LoVo (cell line): ENCODE measurements at regions not wholly inside any gene's neighbourhood (a gene's known extent, or its start where the extent isn't known, plus 50 kb on each side); places are given as distances from the start of the nearest gene placed in this dataset.
"Not testable (repeated sequence)": the region's sequence is repeated elsewhere in the genome, so short reads cannot be mapped to it uniquely, and the experiment has no call there.

ENCODE experiments used
- DNase-seq: peaks from one replicate; pipeline ENCODE4 v3.0.0-alpha.2; 2016; ENCODE audit warnings: low spot score

DNA sequence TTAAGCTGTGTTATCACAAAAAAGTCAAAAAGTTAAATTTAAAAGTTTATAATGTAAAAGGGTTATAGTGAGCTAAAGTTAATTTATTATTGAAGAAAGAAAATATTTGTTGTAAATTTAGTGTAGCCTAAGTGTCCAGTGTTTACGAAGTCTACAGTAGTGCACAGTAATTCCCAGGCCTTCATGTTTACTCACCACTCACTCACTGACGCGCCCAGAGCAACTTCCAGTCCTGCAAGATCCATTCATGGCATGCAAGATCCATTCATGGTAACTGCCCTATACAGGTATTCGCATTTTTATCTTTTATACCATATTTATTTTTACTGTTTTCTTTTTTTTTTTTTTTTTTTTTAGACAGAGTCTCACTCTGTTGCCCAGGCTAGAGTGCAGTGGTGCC, 69.5 kb downstream of the TPRA1 start:
- DNase-seq = no peak

DNA sequence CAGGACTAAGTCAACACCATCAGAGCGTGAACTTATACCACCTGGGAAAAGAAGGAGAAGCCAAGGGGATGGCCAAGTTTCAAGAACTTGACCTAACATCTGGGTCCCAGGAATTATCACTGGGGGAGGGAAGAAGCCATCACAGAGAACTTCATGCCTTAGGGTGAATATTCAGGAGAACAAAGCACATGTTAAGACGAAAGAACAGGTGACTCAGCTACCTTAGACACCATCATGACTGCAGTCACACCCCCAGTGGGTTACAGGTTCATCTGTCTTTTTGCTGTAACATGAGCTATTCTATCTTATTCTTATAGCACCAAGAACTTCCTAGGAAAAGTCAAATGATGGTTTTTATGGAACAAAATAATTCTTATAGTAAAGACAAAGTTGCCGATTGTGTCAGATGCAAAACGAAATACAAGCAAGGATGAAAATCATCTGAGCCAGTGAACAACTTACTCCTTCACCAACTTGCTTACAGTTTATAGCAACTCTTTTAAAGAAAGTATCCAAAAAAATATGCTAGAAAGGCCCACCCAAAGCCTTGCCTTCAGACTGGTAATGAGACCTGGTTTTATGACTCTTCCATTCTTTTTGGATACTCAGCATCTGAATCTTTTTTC, 72.0 kb downstream of the TPRA1 start:
- DNase-seq = no peak

DNA sequence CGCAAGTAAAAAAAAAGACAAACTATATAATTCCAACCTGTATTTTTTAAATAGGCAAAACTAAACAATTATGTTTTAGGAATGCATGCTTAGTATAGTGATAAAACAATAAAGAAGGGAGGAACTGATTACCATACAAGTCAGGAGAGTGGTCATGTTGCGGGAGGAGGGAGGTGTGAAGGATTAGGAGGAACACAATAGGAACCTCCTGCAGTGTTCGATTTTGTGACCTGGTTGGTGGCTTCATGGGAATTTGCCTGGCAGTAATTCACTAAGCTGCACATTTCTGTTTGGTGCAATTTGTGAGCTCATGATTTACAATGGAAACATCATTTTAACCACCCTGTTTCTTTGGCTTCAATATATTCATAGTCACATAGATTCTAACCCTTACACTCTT, 78.3 kb downstream of the TPRA1 start:
- no peak for DNase-seq

DNA sequence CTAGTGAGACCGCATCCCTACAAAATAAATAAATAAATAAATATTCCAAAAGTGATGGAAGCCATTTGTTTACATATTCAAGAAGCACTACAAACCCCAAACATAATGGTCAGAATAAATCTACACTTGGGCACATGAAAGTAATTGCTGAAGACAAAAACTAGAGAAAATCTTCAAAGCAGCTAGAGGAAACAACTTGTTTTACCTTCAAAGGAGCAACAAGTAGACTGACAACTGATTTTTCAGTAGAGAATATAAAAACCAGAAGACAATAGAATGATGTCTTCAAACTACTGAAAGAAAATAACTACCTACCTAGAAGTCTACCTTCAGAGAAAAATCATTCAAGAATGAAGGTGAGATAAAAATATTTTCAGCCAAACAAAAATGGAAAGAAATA, 89.4 kb downstream of the TPRA1 start:
- no peak for DNase-seq

DNA sequence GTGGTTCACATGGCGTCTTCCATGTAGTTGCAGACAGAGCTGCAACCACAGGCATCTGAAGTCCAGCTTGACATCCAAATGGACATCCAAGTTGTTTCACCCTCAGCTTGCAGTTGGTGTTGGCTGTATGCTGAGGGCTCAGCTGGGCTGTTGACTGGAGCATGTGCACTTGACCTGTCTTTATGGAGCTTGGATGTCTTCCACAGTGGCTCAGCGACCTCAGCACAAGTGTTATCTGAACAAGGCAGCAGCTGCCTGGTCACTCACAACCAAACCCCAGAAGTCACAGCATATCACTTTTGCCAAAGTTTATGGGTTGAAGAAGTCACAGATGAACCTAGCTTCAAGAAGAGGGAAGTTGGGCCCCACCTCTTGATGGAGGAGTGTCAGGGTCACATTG, 92.9 kb downstream of the TPRA1 start:
- DNase-seq = no peak

DNA sequence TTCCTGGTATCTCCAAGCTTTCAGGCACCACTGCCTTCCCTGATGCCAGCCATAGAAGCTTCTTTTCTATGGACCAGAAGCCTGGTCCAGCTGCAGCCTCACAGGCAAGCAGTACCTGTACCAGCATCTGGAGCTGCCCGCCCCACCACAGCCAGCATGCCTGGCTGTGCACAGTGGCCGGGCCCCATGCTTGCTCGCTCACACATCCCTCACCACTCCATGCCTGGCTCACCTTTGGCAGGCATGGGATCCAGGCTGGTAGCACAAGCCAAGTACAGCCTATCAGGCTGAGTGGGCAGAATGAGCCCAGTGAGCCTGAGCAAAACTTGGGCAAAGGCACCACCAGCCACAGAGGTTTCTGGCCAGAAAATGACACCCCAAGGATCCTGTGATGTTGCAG, 93.4 kb downstream of the TPRA1 start:
- no peak for DNase-seq

DNA sequence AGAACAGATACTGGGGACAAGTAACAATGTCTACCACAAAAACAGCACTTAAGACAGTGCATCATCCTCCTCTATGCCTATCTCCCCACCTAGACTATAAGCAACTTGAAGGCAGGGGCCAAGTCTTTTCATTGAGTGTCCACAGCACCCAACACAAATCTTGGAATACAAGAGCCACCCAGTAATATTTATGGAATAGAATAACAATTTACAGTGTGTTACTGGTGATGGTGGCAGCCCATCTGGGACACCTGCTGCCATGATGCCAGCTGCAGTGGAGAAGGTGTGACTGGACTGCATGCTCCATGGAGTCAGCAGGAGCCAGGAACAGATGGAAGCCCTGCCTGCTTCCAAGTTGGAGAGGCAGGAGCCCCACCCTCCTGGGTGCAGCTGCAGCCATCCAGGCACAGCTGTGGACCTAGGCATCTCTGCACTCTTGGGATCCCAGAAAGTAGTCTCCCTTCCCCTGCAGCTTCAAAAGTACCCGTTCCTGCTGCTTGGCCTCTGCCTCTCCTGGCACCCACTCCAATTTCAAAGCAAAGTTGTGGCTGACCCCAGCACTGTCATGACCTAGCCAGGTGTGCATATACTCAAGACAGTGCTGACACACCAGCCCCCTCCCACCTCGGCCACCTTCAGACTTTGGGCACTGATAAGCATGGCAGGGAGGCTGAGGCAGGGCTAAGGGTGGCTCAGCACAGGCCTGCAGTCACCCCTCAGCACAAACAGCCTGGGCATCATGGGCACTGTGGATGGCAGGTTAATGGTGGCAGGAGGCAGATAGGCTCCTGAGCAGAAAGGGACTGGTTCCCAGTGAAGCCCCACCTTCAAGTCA, 94.5 kb downstream of the TPRA1 start:
- no peak for DNase-seq

DNA sequence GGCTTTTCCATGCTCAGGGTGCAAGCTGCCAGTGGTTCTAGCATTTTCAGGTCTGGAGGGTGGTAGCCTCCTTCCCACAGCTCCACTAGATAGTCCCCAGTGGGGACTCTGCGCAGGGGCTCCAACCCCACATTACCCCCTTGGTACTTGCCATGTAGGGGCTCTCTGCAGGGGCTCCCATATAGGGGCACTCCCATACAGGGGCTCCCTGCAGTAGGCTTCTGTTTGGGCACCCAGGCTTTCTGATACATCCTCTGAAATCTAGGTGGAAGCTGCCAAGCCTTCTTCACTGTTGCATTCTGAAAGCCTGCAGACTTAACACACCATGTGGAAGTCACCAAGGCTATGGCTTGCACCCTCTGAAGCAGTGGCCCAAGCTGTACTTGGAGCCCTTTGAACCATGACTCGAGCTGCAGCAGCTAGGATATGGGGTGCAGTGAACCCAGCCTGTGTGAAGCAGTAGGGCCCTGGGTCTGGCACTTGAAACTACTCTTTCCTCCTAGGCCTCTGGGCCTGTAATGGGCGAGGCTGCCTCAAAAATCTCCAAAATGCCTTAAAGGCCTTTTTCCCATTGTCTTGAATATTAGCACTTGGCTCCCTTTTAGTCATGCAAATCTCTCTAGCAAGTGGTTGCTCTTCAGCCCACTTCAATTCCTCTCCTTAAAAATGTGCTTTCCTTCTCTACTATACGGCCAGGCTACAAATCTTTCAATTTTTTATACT, 96.4 kb downstream of the TPRA1 start:
- no peak for DNase-seq

DNA sequence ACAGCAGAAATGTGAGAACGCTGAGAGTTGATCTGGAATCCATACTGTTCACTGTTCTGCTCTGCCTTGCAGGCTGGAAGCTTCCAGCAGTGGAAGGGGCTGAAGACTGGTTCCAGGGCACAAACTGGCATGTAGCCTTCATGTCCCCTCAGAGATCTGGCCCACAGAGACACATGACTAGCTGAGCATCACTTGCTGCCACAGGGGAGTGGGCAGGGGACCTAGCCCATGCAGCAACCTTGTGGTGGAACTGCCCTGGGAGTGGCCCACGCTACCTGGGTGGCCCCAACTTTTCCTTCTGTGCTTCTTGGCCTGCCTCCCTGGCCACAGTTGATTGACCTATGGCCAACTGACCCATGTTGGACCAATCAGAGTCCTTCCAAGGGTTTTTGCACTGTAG, 98.1 kb downstream of the TPRA1 start:
- DNase-seq = no peak

DNA sequence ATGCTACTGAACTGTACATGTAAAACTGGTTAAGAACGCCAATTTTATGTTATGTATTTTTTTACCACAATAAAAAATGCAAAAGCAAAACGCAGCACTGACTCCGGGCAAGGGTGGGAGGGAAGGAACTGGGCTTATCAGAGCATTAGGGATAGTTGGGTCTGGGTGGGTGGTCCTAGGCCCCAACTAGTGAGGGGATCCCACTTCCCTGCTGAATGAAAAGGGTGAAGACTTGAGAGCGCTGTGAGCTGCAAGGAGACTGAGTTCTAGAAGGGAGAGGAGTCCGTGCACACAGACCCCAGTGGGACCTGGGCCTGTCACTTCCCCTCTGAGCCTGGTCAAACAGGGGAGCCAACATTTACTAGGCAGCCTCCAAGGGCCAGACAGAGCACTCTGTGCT, 98.6 kb downstream of the TPRA1 start:
- no peak for DNase-seq

DNA sequence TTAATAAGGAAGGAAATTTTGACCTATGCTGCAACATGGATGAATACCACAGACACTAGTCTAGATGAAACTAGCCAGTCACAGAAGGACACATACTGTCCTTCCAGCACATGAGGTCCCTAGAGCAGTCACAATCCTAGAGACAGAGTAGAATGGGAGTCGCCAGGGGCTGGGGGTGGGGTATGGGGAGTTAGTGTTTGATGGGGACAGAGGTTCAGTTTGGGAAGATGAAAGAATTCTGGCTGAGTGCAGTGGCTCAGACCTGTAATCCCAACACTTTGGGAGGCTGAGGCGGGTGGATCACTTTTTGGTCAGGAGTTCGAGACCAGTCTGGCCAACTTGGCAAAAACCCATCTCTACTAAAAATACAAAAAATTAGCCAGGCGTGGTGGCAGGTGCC, 99.2 kb downstream of the TPRA1 start:
- DNase-seq = no peak

DNA sequence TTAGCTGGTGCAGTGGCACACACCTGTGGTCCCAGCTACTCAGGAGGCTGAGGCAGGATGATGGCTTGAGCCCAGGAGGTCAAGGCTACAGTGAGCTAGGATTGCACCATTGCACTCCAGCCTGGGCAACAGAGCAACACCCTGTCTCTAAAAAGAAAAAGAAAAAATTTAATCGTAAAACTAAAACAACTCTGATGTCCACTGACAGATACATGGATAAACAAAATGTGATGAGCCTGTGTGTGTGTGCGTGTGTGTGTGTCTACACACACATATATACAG, 99.6 kb downstream of the TPRA1 start:
- not testable (repeated sequence) for DNase-seq

DNA sequence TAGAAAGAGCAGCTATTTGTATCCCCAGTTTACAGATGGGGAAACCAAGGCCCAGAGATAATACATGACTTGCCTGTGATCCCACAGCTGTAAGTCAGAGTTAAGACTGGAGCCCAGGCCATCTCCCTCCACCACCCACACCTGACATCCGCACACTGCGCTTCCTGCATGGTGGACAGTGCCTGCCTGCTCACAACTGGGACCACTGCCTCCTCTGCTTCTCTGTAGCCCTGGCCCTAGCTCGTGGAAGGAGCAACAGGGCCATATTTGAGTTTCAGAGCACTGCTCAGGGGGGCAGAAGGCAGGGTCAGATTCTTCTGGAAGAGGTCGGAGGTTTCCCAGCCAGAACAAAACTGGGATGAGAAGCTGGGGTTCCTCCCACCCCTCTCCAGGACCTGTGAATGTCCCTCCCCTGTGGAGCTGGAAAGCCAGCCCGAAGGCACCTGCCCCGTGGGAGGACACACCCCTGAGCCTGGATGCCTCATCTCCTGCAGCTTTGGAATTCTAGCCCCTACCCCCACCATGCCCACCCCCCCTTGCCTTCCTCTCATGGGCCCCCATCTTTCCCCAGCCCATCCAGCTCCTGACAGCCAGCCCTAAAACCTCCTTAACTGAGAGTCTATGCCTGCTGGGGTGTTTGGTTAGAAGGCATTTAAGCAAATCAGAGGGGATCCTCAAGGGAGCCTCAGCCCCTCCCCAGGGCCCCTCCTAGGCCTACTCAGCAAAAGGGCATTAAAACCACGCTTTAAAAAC, 100.1 kb downstream of the TPRA1 start:
- DNase-seq = no peak

DNA sequence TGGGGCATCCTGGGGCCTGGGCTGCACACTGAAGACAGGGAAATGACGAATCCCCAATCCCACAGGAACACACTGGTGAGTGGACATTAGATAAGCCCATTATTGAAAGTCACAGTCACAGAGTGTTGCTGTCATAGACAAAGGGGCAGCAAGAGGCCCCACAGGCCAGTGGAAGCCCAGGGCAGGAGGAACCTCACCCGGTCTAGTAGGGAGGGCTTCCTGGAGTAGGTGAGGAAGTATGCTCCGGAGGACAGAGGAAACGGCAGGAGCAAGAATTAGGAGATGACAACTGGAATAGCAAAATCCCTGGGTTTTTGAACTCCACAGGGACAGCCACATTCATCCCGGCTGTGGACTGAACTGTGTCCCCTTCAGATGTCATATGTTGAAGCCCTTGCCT, 101.2 kb downstream of the TPRA1 start:
- no peak for DNase-seq

DNA sequence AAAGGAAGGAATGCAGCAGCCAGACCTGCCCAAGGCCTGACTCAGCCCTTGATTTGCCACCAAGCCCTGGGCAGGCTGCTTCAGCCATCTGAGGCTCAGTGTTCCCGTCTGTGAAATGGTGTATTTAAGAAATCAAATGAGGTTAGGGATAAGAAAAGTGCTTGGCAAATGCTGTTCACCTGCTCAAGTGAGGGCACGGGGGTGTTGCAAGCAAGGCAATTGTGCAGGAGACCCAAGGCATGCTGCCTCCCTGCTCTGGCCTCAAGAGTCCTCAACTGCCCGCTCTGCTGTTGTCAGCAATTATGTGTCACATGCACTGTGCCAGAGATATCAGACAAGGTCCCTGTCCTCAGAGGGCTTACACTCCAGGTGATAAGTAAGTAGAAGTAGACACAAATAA, 101.8 kb downstream of the TPRA1 start:
- no peak for DNase-seq

DNA sequence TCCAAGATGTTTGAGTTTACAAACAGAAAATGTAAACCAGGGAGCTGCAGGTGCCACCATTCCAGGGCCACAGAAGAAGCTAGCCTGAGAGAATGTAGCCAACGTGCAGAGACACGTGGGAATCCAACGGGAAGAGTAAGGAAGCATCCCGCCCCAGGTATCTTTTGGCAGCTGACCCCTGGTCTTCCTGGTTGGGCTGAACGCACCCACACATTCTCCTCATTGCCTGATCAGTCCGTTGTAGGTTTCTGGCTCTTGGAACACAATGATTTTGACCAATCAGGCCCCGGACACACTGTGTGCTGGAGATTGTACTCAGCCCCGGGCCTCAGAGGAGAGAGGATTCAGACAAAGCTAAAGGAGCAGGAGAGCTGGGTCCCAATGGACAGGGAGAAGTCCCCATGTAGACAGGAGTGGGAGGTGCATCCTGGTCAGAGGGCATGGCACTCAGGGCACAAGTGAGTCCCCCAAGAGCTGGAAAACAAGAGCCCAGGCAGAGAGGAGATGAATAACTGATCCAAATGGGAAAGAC, 102.3 kb downstream of the TPRA1 start:
- no peak for DNase-seq

DNA sequence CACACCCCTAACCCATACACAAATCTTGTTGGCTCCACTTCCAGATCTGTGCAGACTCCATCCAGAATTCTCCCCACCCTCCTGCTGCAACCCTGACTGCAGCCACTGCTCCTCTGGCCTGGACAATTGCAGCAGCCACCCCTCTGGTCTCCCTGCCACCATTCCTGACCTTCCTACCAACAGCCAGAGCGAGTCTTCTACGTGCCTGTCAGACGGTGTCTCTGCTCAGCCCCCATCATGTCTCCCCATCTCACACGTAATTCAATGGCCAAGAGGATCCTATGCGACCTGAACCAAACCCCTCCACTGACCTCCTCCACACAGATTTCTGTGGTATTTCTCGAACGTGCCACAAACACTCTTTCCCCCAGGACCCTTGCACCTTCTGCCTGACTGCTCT, 103.3 kb downstream of the TPRA1 start:
- no peak for DNase-seq

DNA sequence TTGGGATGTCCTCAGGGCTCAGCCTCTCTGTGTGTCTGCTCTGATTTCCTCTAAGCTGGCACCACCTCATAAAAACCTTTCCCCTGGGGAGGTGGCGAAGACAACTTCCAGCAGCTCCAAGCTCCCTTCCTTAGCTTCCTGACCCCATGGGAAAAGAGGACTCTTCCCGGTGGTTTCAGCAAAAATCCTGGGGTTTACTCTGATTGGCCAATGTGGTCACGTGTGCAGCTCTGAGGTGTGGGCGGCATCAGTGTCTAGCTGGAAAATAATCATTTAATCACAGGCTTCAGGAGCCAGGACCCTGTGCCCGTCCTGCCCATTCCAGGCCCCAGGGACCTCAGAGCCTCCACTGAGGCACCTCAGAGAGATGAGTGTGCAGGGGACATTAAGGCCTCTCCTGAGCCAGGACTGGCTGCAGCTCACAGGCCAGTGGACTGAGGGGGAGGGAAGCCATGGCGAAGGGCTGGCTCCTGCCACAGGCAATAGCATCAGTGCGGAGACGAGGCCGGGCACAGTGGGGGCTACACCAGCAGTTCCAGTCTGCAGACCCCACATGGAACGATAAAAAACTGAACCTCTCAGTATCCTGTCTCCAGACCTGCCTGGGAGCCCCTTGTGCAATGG, 104.1 kb downstream of the TPRA1 start:
- DNase-seq = no peak

DNA sequence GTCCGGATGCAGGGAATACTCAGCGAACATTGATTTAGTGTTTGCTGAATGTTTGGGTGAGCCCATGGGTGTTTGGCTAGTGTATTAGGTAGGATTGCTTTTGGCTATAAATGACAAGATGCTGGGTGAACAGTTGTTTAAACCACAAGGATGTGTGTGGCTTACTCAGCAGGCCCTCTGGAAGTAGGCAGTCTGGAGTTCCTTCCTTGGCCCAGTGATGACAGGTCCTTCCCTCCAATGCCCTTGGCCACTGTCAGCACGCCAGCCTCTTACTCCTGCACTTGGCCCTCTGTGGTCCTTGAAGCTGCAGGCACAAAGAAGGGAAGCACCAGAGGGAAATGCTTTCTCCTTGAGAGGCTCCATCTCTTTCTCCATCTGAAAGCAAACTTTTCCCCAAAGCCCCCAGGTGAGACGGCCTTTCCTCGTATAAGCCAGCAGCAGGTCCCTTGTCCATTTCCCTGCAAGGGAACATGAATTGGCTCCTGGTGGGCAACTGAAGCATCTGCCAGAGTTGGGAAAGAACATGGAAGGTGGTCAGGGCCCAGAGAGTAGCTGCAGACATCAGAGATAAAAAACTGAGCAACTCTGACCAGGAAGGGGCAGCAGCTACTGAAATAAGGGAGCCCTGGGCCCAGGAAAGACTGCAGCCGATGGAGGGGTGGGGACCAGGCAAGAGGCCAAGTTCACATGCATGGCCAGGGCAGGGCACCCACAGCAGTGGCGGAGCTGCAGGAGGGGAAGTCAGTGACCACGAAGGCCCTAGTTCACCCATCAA, 105.0 kb downstream of the TPRA1 start:
- no peak for DNase-seq

DNA sequence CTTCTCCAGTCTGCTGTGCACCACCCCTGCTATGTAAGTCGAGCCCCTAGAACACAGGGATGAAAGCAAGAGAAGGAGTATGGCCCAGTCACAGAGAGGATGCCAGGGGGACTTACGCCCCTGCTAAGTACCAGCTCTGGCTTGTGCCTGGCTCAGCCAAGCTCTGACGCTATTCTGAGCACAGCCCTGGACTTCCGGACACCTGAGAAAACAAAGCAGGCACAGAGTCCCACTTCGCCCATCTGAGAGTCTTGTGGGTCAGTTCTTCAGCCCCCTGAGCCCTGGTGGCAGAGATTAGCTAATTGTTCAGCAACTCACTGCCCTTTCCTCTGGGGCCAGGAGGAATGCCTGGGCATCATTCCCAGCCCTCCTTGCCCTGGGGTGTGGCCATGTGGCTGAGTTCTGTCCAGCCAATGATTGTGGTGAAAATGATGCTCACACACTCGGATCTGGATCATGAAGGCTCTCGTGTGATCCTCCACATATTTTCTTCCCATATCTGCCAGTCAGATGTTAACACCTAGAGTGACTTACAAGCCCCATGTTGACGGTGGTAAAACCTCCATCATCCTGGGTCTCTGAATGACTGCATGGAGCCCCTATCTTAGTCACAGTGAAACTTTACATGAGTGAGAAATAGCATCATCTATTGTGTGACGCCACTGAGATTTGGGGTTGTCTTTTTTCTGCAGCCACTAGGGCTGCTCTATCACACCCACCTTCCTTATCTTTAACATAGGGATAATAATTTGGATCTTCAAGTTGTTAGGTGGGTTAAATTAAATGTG, 105.7 kb downstream of the TPRA1 start:
- DNase-seq = no peak
